A673 (cell line): ENCODE measurements at regions not wholly inside any gene's neighbourhood (a gene's known extent, or its start where the extent isn't known, plus 50 kb on each side); places are given as distances from the start of the nearest gene placed in this dataset.

ENCODE experiments used
- BruUV-seq: library from RNA; stranded (reverse); fragments of 400-500 nt; replicated peaks from 2 replicates; lab custom pipeline; 2021; lab: Mats Ljungman, UMichigan
- CTCF ChIA-PET: fragments of 300-600 bp; sonication (Branson Sonifier 250); formaldehyde crosslinking; loops from one replicate; lab custom pipeline; 2022; ENCODE audit warnings: antibody characterized with exemption; lab: Charles Lee
- POLR2A ChIA-PET: fragments of 300-600 bp; sonication (Branson Sonifier 250); formaldehyde crosslinking; loops from one replicate; lab custom pipeline; 2022; ENCODE audit warnings: antibody characterized with exemption; ENCODE audit not compliant: low non-redundant PET; lab: Charles Lee
- DNase-seq: peaks from one replicate; pipeline ENCODE4 v3.0.0-alpha.2; 2015; ENCODE audit warnings: low spot score
- H3K27ac ChIP-seq: fragments of 200-600 bp; sonication (generic); 2 replicates; pipeline ENCODE4 v1.5.1; 2016; ENCODE audit warnings: mixed run types, low read depth, mild to moderate bottlenecking, mixed read lengths, antibody characterized with exemption, low read length; ENCODE audit not compliant: poor library complexity, severe bottlenecking
- H3K27me3 ChIP-seq: fragments of 200-600 bp; sonication (generic); replicated peaks from 2 replicates; pipeline ENCODE4 v1.6.1; 2017; ENCODE audit warnings: mixed run types, low read depth, mild to moderate bottlenecking, mixed read lengths, antibody characterized with exemption, low read length; ENCODE audit not compliant: insufficient read depth, poor library complexity
- H3K36me3 ChIP-seq: fragments of 200-600 bp; sonication (generic); 2 replicates; pipeline ENCODE4 v1.6.1; 2016; ENCODE audit warnings: mixed run types, mild to moderate bottlenecking, mixed read lengths, antibody characterized with exemption, low read length; ENCODE audit not compliant: insufficient read depth, poor library complexity, severe bottlenecking
- H3K4me1 ChIP-seq: fragments of 200-600 bp; sonication (generic); 2 replicates; pipeline ENCODE4 v1.6.1; 2017; ENCODE audit warnings: mixed run types, mild to moderate bottlenecking, mixed read lengths, antibody characterized with exemption, low read length; ENCODE audit not compliant: insufficient read depth, poor library complexity, severe bottlenecking
- H3K4me3 ChIP-seq: fragments of 200-600 bp; sonication (generic); 2 replicates; pipeline ENCODE4 v1.5.1; 2016; ENCODE audit warnings: low read depth, mixed run types, mild to moderate bottlenecking, mixed read lengths, low read length; ENCODE audit not compliant: poor library complexity, severe bottlenecking
- H3K9me3 ChIP-seq: fragments of 200-600 bp; sonication (generic); 2 replicates; pipeline ENCODE4 v1.6.1; 2016; ENCODE audit warnings: mixed run types, low read depth, mild to moderate bottlenecking, mixed read lengths, antibody characterized with exemption, low read length; ENCODE audit not compliant: poor library complexity, severe bottlenecking
- EZH2 ChIP-seq: fragments of 200-600 bp; sonication (generic); IDR thresholded peaks from 2 replicates; pipeline ENCODE4 v1.6.1; 2017; ENCODE audit warnings: borderline replicate concordance, low read depth, mild to moderate bottlenecking, mixed read lengths, antibody characterized with exemption, low read length; ENCODE audit not compliant: poor library complexity, severe bottlenecking
- intact Hi-C: fragments of 100-400 bp; cut with micrococcal nuclease; formaldehyde crosslinking; loops from one replicate; pipeline ENCODE4 v1.10.0; 2022; ENCODE audit not compliant: unreplicated experiment
- TF ChIP-seq, protein P1 (sequence below): fragments of 300-800, 200-600 bp; sonication (generic); conservative IDR thresholded peaks from 2 replicates; pipeline ENCODE4 v1.5.1; 2017; ENCODE audit warnings: low read depth, mild to moderate bottlenecking, antibody characterized with exemption, low read length, moderate library complexity, mixed read lengths

DNA sequence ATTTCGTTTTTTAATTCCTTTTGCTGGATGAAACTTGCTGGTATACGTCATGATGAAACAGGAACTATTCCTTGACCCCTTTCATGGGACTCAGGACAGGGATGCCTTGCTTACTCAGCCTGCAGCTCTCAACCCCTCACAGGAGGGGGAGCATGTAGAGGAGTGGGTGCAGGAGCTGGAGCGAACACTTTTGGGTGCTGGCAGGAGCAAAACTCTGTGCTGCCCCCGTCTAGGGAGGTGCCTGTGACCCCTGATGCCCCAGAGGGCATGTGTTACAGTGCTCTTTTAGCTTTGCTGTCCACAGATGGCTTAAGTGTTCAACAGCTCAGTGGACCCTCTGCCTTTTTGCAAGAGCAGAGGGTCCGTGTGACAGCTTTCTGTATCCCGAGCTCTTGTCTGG, 56.8 kb upstream of the TEX13C start:
- POLR2A ChIA-PET: no interaction called here
- no peak overlapping the region for H3K27ac ChIP-seq
- intact Hi-C loops: no loop called here

DNA sequence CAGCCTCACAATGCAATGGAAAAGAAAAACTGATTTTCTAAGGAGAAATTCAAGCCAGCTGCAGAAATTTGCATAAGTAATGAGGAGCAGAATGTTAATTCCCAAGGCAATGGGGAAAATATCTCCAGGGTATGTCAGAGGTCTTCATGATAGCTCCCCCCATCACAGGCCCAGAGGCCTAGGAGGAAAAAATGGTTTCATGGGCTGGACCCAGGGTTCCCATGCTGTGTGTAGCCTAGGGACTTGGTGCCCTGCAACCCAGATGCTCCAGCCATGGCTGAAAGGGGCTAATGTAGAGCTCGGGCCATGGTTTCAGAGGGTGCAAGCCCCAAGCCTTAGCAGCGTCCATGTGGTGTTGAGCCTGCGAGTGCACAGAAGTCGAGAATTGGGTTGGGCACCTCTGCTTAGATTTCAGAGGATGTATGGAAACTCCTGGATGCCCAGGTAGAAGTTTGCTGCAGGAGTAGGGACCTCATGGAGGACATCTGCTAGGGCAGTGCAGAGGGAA, 53.5 kb upstream of the TEX13C start:
- Histone ChIP-seq H3K36me3 (no peaks in the 10 kb centered on the region), H3K27me3 (no peaks in the 10 kb centered on the region), H3K4me3 (no peak overlapping the region), H3K4me1 (no peaks in the 10 kb centered on the region), H3K9me3 (no peaks in the 10 kb centered on the region), H3K27ac (no peak overlapping the region)
- POLR2A ChIA-PET: no interaction called here
- no peak for TF ChIP-seq EZH2
- TF ChIP-seq, protein P1, sequence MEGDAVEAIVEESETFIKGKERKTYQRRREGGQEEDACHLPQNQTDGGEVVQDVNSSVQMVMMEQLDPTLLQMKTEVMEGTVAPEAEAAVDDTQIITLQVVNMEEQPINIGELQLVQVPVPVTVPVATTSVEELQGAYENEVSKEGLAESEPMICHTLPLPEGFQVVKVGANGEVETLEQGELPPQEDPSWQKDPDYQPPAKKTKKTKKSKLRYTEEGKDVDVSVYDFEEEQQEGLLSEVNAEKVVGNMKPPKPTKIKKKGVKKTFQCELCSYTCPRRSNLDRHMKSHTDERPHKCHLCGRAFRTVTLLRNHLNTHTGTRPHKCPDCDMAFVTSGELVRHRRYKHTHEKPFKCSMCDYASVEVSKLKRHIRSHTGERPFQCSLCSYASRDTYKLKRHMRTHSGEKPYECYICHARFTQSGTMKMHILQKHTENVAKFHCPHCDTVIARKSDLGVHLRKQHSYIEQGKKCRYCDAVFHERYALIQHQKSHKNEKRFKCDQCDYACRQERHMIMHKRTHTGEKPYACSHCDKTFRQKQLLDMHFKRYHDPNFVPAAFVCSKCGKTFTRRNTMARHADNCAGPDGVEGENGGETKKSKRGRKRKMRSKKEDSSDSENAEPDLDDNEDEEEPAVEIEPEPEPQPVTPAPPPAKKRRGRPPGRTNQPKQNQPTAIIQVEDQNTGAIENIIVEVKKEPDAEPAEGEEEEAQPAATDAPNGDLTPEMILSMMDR: no peak
- no TSS peak for BruUV-seq
- intact Hi-C loops: no loop called here
- CTCF ChIA-PET: no interaction called here
- DNase-seq: no peak

More for the DNA sequence above, 56.8 kb upstream of the TEX13C start:
- no peak for DNase-seq
- Histone ChIP-seq H3K9me3 (no peaks in the 10 kb centered on the region), H3K4me3 (no peak overlapping the region), H3K36me3 (no peaks in the 10 kb centered on the region), H3K27me3 (no peaks in the 10 kb centered on the region), H3K4me1 (no peaks in the 10 kb centered on the region)
- no peak for TF ChIP-seq EZH2
- TF ChIP-seq, protein P1: no peak
- BruUV-seq: no TSS peak
- CTCF ChIA-PET: no interaction called here
